HCT116 (cell line): ENCODE measurements at regions not wholly inside any gene's neighbourhood (a gene's known extent, or its start where the extent isn't known, plus 50 kb on each side); places are given as distances from the start of the nearest gene placed in this dataset.

Source experiments
- ATAC-seq: fragments of 200-7000 bp; cut with Tn5 transposase; 2 replicates; pipeline ENCODE4 v1.9.1; 2020; ENCODE audit warnings: mild to moderate bottlenecking, moderate library complexity
- BruUV-seq: library from RNA; stranded (reverse); fragments of 400-500 nt; replicated peaks from 2 replicates; lab custom pipeline; 2021; lab: Mats Ljungman, UMichigan
- CTCF ChIA-PET: fragments of 300-600 bp; sonication (Branson Sonifier 250); formaldehyde crosslinking; loops from one replicate; lab custom pipeline; 2021; ENCODE audit warnings: antibody characterized with exemption; lab: Charles Lee
- POLR2A ChIA-PET: fragments of 300-600, 350-600 bp; sonication (Branson Sonifier 250); formaldehyde crosslinking; loops from one replicate; lab custom pipeline; 2021; ENCODE audit warnings: antibody characterized with exemption; lab: Charles Lee
- RAD21 ChIA-PET, 2 experiments: fragments of 300-600 bp; sonication (Branson Sonifier 250); formaldehyde crosslinking; loops; one replicate each; lab custom pipeline; 2023; ENCODE audit warnings: low total read pairs in 2 of 2; ENCODE audit not compliant: uncharacterized antibody in 2 of 2, unreplicated experiment in 2 of 2, low non-redundant PET in 1 of 2; lab: Charles Lee
- DNase-seq: peaks from one replicate; pipeline ENCODE4 v3.0.0-alpha.2; 2010; ENCODE audit warnings: low read depth, low spot score
- H2AFZ ChIP-seq: fragments of 200-600 bp; shearing (Covaris generic), sonication (generic); 2 replicates; pipeline ENCODE4 v1.6.1; 2017; ENCODE audit warnings: low read depth, mixed run types, mixed read lengths, antibody characterized with exemption, low read length; ENCODE audit not compliant: poor library complexity, severe bottlenecking
- H3K27ac ChIP-seq: 2 replicates; pipeline ENCODE4 v1.5.1; 2012; ENCODE audit warnings: low read depth, low read length
- H3K27me3 ChIP-seq: fragments of 200-600 bp; sonication (generic); 2 replicates; pipeline ENCODE4 v1.6.1; 2016; ENCODE audit warnings: mixed run types, low read length, mixed read lengths; ENCODE audit not compliant: insufficient read depth
- H3K36me3 ChIP-seq, 2 experiments: fragments of 200-500 bp in 1 of 2; fragments of 200-600 bp in 1 of 2; sonication (Bioruptor generic) in 1 of 2; sonication (generic) in 1 of 2; 2 replicates each; pipeline versions ENCODE4 v1.5.1 to v1.6.1; 2014 to 2016; ENCODE audit warnings: low read length in 2 of 2, inconsistent platforms in 1 of 2, mixed read lengths in 1 of 2, mixed run types in 1 of 2; ENCODE audit not compliant: insufficient read depth in 2 of 2, control insufficient read depth in 1 of 2
- H3K4me1 ChIP-seq, 2 experiments: fragments of 200-600 bp in 1 of 2; sonication (generic) in 1 of 2; 2 replicates each; pipeline versions ENCODE4 v1.5.1 to v1.6.1; 2012 to 2017; ENCODE audit warnings: low read length in 2 of 2, inconsistent platforms in 1 of 2, mild to moderate bottlenecking in 1 of 2, mixed read lengths in 1 of 2, mixed run types in 1 of 2, moderate library complexity in 1 of 2; ENCODE audit not compliant: insufficient read depth in 2 of 2, control insufficient read depth in 1 of 2
- H3K4me2 ChIP-seq: fragments of 200-600 bp; sonication (generic); 2 replicates; pipeline ENCODE4 v1.6.1; 2017; ENCODE audit warnings: mixed run types, low read length, mixed read lengths
- H3K4me3 ChIP-seq, 2 experiments: fragments of 200-600 bp in 1 of 2; sonication (generic) in 1 of 2; replicated peaks in 1 of 2; 2 replicates each; pipeline ENCODE4 v1.5.1; 2011 to 2016; ENCODE audit warnings: low read length in 2 of 2, control low read depth in 1 of 2, low read depth in 1 of 2, mild to moderate bottlenecking in 1 of 2, mixed read lengths in 1 of 2, mixed run types in 1 of 2
- H3K79me2 ChIP-seq: fragments of 200-600 bp; sonication (generic); 2 replicates; pipeline ENCODE4 v1.6.1; 2017; ENCODE audit warnings: mild to moderate bottlenecking, mixed run types, low read length, moderate library complexity, mixed read lengths; ENCODE audit not compliant: insufficient read depth
- H3K9ac ChIP-seq: fragments of 200-600 bp; sonication (generic); 2 replicates; pipeline ENCODE4 v1.6.1; 2016; ENCODE audit warnings: low read length, mixed read lengths
- H3K9me2 ChIP-seq: fragments of 200-600 bp; sonication (generic), shearing (Covaris generic); 2 replicates; pipeline ENCODE4 v1.6.1; 2017; ENCODE audit warnings: mixed run types, mild to moderate bottlenecking, moderate library complexity; ENCODE audit not compliant: insufficient read depth
- H3K9me3 ChIP-seq, 2 experiments: fragments of 200-500 bp in 1 of 2; fragments of 200-600 bp in 1 of 2; sonication (Bioruptor generic) in 1 of 2; sonication (generic) in 1 of 2; 2 replicates each; pipeline ENCODE4 v1.6.1; 2014 to 2017; ENCODE audit warnings: low read length in 2 of 2, mixed read lengths in 2 of 2, inconsistent platforms in 1 of 2, low read depth in 1 of 2, mild to moderate bottlenecking in 1 of 2, mixed run types in 1 of 2, moderate library complexity in 1 of 2; ENCODE audit not compliant: control insufficient read depth in 1 of 2, insufficient read depth in 1 of 2
- H4K20me1 ChIP-seq: fragments of 200-600 bp; sonication (generic), shearing (Covaris generic); 2 replicates; pipeline ENCODE4 v1.6.1; 2017; ENCODE audit warnings: mixed run types, mild to moderate bottlenecking, moderate library complexity; ENCODE audit not compliant: insufficient read depth
- EGR1 ChIP-seq: IDR thresholded peaks from 2 replicates; pipeline ENCODE4 v1.6.1; 2012; ENCODE audit warnings: low read depth
- ELF1 ChIP-seq: IDR thresholded peaks from 2 replicates; pipeline ENCODE4 v1.6.1; 2012; ENCODE audit warnings: low read depth, borderline replicate concordance
- EZH2 ChIP-seq: fragments of 200-600 bp; sonication (generic); IDR thresholded peaks from 2 replicates; pipeline ENCODE4 v1.6.1; 2017; ENCODE audit warnings: antibody characterized with exemption, mixed run types
- EZH2phosphoT487 ChIP-seq: fragments of 200-600 bp; IDR thresholded peaks from 2 replicates; pipeline ENCODE4 v1.6.1; 2018; ENCODE audit warnings: antibody characterized with exemption, borderline replicate concordance
- FOSL1 ChIP-seq: IDR thresholded peaks from 2 replicates; pipeline ENCODE4 v1.6.1; 2012; ENCODE audit warnings: low read depth
- JUND ChIP-seq: IDR thresholded peaks from 2 replicates; pipeline ENCODE4 v1.6.1; 2012
- POLR2A ChIP-seq: IDR thresholded peaks from 2 replicates; pipeline ENCODE4 v1.7.0; 2011; ENCODE audit warnings: borderline replicate concordance; ENCODE audit not compliant: insufficient read depth, insufficient read length; ENCODE audit errors: extremely low read depth
- RAD21 ChIP-seq: IDR thresholded peaks from 2 replicates; pipeline ENCODE4 v1.6.1; 2012; ENCODE audit warnings: low read depth, mild to moderate bottlenecking
- TCF7L2 ChIP-seq: IDR thresholded peaks from 2 replicates; pipeline ENCODE4 v1.7.0; 2011; ENCODE audit warnings: borderline replicate concordance, inconsistent platforms; ENCODE audit not compliant: insufficient read depth, insufficient read length; ENCODE audit errors: extremely low read depth
- ZFX ChIP-seq: fragments of 450-650 bp; IDR thresholded peaks from 2 replicates; pipeline ENCODE4 v1.6.1; 2017
- ZNF274 ChIP-seq: fragments of 200-500 bp; sonication (Bioruptor generic); IDR thresholded peaks from 2 replicates; pipeline ENCODE4 v1.6.1; 2014; ENCODE audit warnings: mild to moderate bottlenecking, low read depth, low read length, inconsistent platforms
- intact Hi-C: fragments of 100-400 bp; cut with micrococcal nuclease; formaldehyde crosslinking; loops from 2 replicates; pipeline ENCODE4 v1.10.0; 2022
- TF ChIP-seq, protein P1 (sequence below): IDR thresholded peaks from 2 replicates; pipeline ENCODE4 v1.6.1; 2012
- TF ChIP-seq, protein P2 (sequence below): IDR thresholded peaks from 2 replicates; pipeline ENCODE4 v1.6.1; 2012; ENCODE audit warnings: low read depth

DNA sequence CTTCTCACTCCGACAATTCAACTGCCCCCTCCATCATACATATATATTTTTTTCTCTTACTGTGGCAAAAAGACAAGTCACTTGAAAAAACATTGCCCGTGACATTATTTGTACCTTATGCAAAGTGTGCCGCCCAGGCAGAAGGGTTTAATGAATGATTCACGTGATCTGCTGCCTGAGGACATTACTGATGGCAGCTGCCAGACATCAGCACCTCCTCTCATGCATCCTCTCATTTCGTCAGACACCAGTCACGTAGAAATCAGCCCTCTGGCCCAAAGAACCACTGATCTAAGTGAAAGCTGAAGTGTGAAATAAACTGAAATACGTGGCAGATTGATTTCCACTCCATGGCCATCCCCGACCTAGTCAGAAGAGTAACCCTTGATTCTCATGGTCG lies 218.8 kb upstream of the PDE10A start:
- no peak for ATAC-seq
- DNase-seq: no peak
- intact Hi-C loops: no loop called here
- Histone ChIP-seq H3K27me3 (no peaks in the 10 kb centered on the region), H3K4me1 (peaks cover 0 to 6% of the 10 kb centered on the region in 2 experiments; a peak in 1 of 4 replicates), H3K27ac (no peak overlapping the region), H3K4me3 (no peak overlapping the region), H2AFZ (no peak overlapping the region), H4K20me1 (no peaks in the 10 kb centered on the region), H3K9ac (no peak overlapping the region), H3K9me3 (no peaks in the 10 kb centered on the region), H3K79me2 (no peaks in the 10 kb centered on the region), H3K4me2 (no peak overlapping the region), H3K36me3 (no peaks in the 10 kb centered on the region), H3K9me2 (no peaks in the 10 kb centered on the region)
- RAD21 ChIA-PET: no interaction called here
- CTCF ChIA-PET: no interaction called here
- no TSS peak for BruUV-seq
- POLR2A ChIA-PET: no interaction called here
- no peak for TF ChIP-seq EZH2
- TF ChIP-seq ZNF274: no peak
- no peak for TF ChIP-seq EGR1
- no peak for TF ChIP-seq RAD21
- TF ChIP-seq ZFX: no peak
- TF ChIP-seq, protein P1, sequence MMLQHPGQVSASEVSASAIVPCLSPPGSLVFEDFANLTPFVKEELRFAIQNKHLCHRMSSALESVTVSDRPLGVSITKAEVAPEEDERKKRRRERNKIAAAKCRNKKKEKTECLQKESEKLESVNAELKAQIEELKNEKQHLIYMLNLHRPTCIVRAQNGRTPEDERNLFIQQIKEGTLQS: no peak
- TF ChIP-seq TCF7L2: no peak
- TF ChIP-seq JUND: no peak
- no peak for TF ChIP-seq ELF1
- TF ChIP-seq FOSL1: no peak
- no peak for TF ChIP-seq EZH2phosphoT487

DNA sequence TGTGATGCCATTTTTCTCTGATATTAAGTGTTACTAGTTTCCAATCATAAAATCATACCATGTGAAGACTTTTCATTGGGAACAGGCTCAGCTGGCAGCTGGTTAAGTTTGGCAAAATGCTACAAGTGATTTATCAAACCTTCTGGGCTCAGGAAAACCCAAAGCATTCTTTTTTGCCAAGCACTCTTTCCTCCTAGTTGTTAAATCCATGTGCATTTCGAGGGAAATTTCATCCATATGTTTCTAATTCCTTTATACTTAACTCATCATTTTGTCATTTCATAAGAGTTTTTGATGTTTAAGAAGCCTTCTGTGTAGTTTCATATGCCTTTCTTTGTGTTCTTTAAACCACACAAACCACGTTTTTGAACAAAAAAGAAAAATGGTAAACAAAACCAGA lies 217.6 kb upstream of the PDE10A start:
- Histone ChIP-seq H3K4me2 (no peak overlapping the region), H3K27me3 (peaks cover 6% of the 10 kb centered on the region; the same call in 1 of the 2 replicates), H3K27ac (no peak overlapping the region), H4K20me1 (no peaks in the 10 kb centered on the region), H3K9ac (no peak overlapping the region), H3K79me2 (no peaks in the 10 kb centered on the region), H2AFZ (no peak overlapping the region), H3K9me2 (no peaks in the 10 kb centered on the region), H3K4me1 (peaks cover 0 to 6% of the 10 kb centered on the region in 2 experiments; a peak in 1 of 4 replicates), H3K36me3 (no peaks in the 10 kb centered on the region), H3K4me3 (no peak overlapping the region), H3K9me3 (no peaks in the 10 kb centered on the region)
- TF ChIP-seq TCF7L2 (no peak), POLR2A (no peak), EGR1 (no peak)
- TF ChIP-seq, protein P2, sequence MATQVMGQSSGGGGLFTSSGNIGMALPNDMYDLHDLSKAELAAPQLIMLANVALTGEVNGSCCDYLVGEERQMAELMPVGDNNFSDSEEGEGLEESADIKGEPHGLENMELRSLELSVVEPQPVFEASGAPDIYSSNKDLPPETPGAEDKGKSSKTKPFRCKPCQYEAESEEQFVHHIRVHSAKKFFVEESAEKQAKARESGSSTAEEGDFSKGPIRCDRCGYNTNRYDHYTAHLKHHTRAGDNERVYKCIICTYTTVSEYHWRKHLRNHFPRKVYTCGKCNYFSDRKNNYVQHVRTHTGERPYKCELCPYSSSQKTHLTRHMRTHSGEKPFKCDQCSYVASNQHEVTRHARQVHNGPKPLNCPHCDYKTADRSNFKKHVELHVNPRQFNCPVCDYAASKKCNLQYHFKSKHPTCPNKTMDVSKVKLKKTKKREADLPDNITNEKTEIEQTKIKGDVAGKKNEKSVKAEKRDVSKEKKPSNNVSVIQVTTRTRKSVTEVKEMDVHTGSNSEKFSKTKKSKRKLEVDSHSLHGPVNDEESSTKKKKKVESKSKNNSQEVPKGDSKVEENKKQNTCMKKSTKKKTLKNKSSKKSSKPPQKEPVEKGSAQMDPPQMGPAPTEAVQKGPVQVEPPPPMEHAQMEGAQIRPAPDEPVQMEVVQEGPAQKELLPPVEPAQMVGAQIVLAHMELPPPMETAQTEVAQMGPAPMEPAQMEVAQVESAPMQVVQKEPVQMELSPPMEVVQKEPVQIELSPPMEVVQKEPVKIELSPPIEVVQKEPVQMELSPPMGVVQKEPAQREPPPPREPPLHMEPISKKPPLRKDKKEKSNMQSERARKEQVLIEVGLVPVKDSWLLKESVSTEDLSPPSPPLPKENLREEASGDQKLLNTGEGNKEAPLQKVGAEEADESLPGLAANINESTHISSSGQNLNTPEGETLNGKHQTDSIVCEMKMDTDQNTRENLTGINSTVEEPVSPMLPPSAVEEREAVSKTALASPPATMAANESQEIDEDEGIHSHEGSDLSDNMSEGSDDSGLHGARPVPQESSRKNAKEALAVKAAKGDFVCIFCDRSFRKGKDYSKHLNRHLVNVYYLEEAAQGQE: no peak
- ChIA-PET POLR2A (no interaction called here), CTCF (no interaction called here), RAD21 (no interaction called here)
- no TSS peak for BruUV-seq
- DNase-seq (no peak), ATAC-seq (no peak)
- intact Hi-C loops: no loop called here
